G401.6 (cell line): ENCODE measurements at regions not wholly inside any gene's neighbourhood (a gene's known extent, or its start where the extent isn't known, plus 50 kb on each side); places are given as distances from the start of the nearest gene placed in this dataset.
"Not testable (repeated sequence)": the region's sequence is repeated elsewhere in the genome, so short reads cannot be mapped to it uniquely, and the experiment has no call there.

Source experiments
- FAIRE-seq: peaks from 2 replicates; lab custom pipeline; 2012; peaks lifted over from hg19 to GRCh38; lab: Jason Lieb, UNC

DNA sequence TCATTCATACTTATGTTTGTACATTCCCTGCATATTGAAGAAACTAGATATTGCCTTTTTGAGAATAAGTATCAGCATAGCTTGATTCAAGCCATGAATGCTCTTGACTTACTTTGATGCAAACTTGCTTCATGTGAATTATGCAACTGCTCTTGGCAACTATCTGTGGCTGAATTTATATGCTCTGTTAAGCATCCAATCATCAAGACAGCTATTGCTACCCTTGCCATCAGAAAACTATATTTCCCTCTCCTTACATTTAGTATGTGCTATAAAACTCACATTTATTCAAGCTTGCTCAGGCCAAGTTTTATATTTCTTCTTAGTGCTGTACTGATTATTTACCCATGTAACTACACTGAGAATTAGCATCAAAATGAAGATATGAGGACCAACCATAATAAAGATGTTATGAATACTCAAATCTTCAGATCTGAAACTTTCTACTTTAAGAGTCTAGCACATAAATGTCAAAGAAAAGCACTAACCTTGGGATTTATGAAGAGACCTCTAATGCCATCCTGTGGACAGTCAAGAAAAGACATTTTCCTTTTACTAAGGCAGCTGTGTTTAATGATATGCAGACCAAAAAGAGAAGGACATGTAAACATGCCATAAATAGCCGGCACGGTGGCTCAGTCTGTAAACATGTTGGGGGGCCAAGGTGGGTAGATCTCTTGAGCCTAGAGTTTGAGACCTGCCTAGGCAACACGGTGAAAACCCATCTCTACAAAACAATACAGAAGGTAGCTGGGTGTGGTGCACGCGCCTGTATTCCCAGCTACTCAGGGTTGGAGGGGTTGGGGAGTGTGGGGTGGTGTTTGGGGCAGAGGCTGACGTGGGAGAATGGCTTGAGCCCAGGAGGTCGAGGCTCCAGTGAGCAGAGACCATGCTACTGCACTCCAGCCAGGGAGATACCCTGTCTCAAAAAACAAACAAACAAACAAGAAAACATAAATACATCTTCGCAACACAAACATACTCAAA lies 267.0 kb upstream of the TYRP1 start:
- FAIRE-seq = no peak

DNA sequence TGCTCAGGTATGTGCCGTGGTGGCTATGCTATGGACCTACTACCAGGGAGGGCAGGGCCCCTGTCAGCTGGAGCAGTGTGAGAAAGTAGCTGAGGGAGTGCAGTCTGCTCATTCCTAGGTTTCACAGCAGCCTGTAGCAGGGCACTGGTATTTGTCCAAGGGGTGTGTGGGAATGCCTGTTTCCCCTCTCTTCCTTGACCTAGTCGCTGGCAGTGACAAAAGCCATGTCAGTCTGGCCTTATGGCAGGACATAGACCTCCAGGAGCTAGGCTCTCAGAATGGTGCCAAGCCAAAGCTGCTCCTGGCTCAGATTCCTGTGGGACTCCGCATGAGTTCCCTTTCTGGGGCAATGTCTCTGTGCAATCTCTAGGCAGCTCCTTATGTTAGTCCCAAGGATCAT lies 253.9 kb upstream of the TYRP1 start:
- no peak for FAIRE-seq

DNA sequence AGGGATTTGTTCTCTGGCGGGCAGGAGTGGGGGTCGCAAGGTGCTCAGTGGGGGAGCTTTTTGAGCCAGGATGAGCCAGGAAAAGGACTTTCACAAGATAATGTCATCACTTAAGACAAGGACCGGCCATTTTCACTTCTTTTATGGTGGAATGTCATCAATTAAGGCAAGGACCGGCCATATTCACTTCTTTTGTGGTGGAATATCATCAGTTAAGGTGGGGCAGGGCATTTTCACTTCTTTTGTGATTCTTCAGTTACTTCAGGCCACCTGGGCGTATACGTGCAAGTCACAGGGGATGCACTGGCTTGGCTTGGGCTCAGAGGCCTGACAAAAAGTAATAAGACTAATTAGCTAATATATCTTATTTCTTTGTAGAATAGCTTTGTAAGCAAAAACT lies 252.1 kb upstream of the TYRP1 start:
- not testable (repeated sequence) for FAIRE-seq

DNA sequence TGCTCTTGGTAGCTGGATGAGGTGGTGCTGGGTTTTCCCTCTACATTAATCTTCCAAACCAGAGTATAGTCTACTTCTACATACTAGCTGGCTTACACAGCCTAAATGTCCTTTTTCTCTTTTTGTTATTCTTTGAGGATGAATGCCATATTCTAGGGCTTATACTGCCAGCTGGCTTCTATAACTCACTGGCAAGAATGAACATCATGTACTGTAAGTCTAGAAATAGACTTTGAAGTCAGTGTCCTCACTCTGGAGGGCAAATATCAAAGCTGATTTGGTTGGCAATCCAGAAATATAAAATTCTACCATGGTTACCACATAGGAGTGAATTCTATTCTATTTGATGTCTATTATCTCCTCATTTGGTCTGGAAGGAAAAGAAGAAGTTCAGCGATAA lies 251.7 kb upstream of the TYRP1 start:
- FAIRE-seq = no peak

DNA sequence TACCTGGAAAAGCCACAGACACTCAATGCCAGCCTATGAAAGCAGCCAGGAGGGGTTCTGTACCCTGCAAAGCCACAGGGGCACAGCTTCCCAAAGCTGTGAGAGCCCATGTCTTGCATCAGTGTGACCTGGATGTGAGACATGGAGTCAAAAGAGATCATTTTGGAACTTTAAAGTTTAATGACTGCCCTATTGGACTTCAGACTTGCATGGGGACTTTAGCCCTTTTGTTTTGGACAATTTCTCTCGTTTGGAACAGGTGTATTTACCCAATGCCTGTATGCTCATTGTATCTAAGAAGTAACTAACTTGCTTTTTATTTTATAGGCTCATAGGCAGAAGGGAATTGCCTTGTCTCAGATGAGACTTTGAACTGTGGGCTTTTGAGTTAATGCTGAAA lies 244.9 kb upstream of the TYRP1 start:
- FAIRE-seq = no peak

DNA sequence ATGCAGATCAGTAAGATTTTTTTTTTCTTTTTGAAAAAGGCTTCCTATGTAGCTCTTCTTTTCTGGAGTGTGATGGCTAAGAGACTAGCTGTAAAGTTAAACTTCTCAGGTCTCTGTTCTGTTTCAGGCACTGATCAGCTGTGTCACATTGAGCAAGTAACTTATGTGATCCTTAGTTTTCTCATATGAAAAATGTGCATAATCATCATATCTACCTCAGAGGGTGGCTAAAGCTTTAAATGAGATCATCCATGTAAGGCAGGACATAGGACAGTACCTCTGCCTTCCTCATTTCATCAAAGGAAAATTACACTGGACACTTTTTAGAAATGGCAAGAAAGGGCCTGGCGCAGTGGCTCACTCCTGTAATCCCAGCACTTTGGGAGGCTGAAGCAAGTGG lies 235.9 kb upstream of the TYRP1 start:
- no peak for FAIRE-seq

DNA sequence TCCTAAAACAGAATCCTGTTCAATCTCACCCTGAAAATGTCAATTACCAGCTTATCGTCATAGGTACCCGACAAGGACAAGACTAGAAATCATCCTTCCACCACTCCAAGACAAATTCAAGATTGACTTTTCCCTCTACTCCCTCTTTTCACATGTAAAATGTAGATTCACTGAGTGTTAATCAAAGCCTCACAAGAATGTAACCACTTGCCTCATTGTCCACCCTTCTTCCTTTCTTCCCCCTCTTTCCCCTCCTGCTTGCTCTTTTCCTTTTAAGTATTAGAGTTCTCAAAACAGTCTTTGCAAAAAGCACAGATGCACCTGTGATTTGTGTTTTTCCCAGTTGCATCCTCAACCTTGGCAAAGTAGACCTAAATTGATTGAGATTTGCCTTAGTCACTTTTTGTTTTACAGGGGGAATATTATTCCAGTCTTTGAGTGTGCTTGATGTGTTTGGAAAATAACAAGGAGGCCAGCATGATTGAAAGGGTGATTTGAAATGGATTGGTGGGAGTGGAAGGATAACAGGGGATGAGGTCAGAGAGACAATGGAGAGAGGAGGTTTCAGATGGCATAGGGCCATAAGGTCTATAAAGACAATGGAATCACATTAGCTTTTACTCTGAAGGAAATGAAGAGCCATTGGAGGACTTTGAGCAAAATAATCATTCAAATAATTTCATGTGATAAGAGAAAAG lies 231.3 kb upstream of the TYRP1 start:
- no peak for FAIRE-seq

DNA sequence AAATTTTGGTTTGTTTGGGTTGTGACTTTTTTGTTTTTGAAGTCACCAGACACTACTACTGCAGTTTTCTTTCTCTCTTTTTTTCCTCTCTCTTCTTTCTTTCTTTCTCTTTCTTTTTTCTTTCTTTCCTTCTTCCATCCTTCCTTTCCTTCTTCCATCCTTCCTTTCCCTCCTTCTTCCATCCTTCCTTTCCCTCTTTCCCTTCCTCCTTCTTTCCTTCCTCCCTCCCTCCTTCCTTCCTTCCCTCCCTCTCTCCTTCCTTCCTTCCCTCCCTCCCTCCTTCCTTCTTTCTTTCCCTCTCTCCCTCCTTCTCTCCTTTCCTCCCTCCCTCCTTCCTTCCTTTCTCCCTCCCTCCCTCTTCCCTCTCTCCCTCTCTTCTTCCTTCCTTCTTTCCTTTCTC lies 230.3 kb upstream of the TYRP1 start:
- no peak for FAIRE-seq

DNA sequence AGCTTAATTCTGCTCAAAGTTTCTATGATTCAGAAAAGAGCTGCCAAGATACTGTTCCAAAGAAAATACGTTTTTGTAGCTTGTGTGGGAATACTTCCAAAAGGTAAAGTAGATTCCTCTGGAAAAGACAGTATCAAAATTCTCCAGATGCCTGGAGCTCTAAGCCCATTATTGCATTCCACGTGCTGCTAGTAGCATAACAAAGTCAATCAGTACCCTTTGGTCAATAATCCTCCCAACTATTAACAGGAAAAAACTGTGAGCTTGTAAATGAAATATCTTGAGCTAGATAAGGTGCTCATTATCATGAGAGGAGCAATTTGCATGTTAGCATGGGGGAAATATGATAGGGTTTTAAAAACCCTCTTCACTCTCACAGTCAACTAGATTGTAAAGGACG lies 229.5 kb upstream of the TYRP1 start:
- no peak for FAIRE-seq

DNA sequence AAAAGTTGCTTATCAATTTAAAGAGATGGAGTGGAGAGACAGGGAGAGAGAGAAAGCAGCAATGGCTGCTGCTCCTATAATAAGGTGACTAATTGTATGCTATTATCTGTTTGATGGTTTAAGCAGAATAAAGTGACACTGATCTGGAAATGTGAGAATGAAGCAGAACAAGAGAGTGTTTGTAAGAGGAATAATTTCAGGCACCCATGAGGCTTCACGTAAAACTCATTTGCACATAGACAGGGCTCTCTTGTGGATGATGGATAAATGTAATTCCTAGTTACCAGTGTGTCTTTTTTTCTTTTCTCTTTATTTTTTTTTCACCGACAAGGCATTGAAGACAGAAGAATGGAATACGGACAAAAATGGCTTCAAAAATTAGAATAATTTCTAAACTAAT lies 228.8 kb upstream of the TYRP1 start:
- FAIRE-seq = no peak

DNA sequence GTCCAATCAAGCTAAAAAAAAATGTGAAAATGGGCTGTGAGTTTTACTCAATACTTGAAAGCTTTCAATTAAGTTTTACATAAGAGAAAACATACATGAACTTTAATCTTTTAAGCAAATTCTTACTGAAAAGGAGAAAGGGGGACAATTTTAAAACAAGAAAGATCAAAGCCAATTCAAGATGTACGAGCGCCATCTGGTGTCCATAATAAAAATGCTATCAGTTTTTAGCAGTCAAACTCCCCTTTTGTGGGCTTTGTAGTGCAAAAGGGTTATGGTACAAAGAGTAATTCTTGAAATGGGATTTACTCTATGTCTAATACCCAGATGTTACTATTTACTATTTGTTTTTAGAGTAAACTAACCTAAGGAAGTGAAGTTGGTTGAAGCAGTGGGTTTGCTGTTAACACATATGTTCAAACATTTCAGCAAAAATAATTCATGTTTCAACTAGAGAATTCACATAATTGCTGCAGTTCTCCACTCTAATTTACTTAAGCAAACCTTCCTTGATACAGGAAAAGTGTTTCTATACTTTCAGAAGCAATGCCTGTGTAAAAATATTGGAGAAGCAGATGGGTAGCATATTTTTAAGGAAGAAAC lies 228.2 kb upstream of the TYRP1 start:
- FAIRE-seq = no peak

DNA sequence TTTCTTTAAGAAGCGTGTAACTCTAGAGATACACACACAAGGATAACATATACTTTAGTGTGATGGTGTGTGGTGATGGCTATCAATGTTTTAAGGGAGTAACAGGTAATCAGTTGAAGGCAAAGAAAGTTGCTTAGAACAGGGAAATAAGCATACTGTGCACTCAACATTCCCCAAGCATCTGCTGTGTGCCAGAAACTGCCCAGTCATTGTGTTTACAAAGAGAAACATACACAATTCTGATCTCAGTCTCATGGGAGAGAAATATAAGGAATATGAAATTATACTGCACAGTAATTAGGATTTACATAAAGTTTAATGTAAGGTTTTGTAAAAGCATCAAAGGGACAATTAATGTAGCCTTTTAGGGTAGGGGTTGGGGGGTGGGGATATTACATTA lies 224.1 kb upstream of the TYRP1 start:
- FAIRE-seq = no peak

DNA sequence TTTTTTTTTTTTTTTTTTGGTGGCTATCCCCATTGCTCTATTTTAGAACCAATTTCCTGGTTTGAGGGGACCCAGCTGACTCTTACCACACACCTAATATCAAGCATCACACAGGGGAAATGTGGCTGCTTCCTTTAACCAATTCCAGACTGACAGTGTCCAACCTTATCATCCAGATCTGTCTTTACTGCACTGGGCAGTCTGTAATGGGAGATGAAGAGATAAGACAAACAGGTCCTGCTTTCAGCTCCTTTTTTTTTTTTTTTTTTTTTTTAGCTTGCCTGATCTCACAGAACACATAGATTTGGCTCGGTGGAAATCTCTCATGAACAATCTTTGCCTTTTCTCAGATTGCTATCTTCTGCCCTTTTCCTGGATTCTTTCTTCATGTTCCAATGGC lies 198.8 kb upstream of the TYRP1 start:
- FAIRE-seq = no peak

DNA sequence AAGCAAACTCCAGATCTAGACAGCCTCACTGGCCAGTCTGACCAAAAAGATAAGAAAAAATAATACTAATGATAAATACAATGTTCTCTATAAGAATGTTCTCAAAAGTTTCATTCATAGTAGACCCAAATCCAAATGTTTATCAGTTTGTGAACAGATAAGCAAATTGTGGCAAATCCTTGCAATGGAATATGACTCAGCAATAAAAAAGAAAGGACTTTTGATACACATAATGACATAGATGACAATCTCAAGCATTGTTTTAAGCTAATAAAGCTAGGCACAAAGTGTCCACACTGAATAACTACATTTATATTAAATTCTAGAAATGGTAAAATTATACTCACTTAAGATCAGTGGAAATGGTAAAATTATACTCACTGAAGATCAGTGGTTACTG lies 195.4 kb upstream of the TYRP1 start:
- FAIRE-seq = no peak

DNA sequence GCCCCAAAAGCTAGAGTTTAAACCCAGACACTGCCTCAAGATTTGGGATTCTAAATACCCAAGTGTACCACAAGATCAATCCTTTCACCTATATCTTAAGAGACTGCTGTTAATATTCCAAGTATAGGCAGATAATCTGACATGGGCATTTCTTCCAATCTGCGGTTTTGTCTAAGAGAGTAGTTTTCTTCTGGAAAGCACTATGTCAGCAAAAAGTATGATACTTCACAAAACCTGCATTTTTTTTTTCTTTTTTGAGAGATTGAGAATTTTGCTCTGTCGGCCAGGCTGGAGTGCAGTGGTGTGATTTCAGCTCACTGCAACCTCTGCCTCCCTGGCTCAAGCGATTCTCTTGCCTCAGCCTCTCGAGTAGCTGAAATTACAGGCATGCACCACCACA lies 190.7 kb upstream of the TYRP1 start:
- FAIRE-seq = no peak

DNA sequence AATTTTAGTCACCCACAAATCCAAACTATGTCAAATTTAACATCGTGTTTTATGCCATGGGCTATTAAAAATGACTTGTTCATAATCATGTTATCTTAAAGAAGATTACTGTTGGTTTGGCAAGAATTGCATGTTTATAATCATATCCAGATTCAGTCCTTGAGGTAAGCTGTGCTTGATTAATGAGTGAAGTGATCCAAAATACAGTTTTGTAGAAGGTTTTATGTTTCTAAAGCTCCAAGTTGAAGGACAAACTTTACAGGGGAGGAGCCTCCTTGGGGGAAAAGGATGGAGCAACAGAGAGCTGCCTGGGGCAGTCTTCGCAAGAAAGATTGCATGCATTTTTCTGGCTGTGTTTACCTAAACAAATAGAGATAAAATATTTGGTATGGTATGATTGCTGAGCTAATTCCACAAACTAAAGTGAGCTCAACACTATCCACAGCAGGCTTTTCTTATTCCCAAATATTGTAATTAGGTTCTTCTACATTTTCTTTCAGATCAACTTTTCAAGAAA lies 189.5 kb upstream of the TYRP1 start:
- no peak for FAIRE-seq

DNA sequence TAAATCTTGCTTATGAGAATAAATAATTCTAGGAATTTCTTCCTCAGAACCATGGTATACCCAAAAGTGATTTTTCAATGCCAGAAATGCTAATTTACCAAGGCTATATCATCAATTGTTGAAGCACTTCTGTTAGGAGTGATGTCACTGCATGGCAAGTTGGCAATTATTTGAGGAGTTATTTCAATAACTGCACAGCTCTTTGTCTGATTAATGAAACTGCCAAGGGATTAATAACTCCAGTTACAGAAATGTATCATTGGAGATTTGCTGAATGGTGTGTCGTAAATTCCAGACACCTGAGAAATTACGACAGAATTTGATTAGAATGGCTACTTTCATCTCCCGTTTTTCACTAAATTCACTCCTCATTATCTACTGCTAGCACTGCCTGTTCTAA lies 182.6 kb upstream of the TYRP1 start:
- FAIRE-seq = no peak

DNA sequence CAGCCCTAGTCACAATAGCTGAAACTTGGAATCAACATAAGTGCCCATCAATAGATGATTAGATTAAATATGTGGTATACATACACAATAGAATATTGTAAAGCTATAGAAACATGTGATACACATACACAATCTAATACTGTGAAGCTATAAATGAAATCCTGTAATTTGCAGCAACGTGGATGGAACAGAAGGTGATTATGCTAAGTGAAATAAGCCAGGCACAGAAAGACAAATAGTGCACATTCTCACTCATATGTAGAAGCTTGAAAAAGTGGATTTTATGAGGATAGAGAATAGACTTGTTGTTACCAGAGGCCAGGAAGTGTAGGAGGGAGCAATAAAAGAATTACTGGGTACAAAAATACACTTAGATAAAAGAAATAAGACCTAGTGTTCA lies 181.5 kb upstream of the TYRP1 start:
- FAIRE-seq = no peak

DNA sequence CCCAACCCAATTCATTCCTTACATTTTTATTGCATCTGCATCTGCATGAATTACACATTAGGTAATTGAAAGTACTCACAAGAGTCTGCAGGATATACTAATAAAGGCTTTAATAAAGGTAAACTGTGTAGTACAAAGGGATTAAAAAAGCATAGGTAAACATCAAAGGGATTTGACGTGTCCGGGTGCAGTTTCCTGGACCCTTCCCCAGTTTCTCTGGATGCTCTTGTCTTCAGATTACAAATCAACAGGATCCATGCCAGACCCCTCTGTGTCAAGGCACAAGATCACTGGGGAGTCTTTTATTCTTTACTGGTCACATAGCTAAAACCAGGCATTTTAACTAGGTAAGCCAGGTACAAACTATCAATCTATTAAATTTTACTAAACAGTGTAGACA lies 177.2 kb upstream of the TYRP1 start:
- FAIRE-seq = no peak

DNA sequence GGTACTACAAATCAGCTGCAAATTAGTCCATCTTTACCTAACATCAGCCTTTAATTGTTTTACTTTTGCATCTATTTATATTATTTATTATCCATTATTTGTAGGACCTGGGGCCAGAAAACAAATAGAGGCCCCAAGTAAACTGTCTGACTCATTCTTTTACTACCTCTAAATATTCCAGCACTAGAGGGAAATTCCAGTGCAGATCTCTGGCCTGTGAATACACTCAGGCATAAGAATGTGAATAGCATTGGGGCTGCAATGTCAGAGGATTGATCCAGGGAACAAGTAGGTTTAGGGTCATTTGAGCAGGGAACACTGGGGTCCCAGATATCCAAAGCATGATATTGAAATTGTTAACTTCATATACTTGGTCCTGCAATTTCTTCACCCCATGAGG lies 176.6 kb upstream of the TYRP1 start:
- no peak for FAIRE-seq

DNA sequence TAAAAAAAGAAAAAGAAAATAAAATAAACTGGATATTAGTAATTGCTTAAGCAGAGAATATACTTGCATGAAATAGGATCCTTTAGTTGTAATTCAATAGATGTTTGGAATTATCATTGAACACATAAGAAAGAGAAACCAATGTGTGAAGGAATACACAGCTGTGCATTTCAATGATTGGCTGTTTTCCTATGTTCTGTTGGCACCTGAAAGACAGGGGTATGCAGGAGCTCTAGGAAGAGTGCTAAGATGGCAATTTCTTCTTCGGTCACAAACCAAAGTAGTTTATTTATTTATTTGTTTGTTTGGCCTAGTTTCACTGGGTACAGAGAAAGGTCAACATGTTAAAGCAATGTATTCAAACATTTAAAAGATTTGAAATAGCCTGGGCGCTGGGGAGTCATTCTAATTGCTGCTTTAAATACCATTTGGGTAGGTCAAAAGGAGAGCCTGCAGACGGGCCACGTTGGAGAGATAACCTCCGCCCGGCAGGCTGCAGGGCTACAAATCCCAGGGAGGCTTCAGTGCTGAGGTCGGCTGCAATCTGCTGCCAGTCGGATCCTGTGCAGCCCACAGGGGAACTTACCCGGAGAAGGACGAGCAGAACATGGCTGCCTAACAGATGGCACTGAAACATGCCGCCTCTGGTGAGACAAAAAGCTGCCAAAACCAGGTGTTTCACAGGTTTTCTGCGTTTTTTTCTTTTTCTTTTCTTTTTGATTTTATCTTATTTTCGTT lies 154.2 kb upstream of the TYRP1 start:
- FAIRE-seq = no peak

DNA sequence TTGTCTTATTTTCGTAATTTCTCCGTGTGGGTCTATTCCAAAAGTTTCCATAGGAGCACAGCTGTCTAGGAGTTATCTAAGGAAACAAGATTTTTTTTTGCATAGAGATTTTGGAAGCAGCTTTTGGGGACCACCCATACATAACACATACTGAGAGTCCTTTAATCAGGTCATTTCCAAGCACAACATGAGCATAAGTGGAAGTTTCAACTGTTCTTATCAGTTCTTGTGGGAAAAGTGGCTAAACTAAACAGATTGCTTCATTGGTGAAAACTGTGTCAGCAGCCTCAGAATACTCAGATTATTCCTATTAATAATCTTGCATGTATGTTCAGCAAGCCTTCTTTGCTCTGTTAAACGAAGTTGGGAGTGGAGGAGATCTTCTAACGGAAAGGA lies 153.6 kb upstream of the TYRP1 start:
- no peak for FAIRE-seq
